Body of pancreas (tissue), 4 donors: ENCODE measurements at regions not wholly inside any gene's neighbourhood (a gene's known extent, or its start where the extent isn't known, plus 50 kb on each side); places are given as distances from the start of the nearest gene placed in this dataset.

Experiments
- POLR2A ChIP-seq, 3 donors: fragments of 450-650 bp; IDR thresholded peaks; one replicate each; pipeline ENCODE4 v1.6.1; 2016; ENCODE audit warnings: antibody characterized with exemption in 3 of 3, mild to moderate bottlenecking in 2 of 3
- TF ChIP-seq, protein P1 (sequence below), 7 experiments: fragments of 450-650 bp in 4 of 7; fragments of 200-600 bp in 3 of 7; sonication (generic) in 3 of 7; IDR thresholded peaks; one replicate each; pipeline ENCODE4 v1.5.1; 2016 to 2019; ENCODE audit warnings: antibody characterized with exemption in 7 of 7

DNA sequence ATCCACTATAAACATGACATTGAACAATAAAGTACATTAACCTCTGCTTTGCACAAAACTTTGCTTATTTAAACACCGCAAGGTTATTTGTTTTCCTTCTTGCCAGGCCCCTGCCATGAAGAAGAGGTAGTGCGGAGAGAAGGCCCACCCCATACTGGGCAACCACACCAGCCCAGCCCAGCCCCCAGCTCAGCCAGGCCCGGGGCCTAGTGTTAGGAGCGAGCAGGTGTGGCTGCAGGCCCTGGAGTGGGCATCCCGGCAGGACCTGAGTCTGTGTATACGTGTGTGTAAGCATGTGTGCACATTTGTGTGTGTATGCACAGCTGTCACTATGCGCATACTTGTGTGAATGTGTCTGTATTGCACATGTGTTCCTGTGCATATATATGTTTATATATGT lies 90.4 kb upstream of the MVB12B start:
- TF ChIP-seq POLR2A (IDR thresholded peaks at IDR 0.05): no peak
- TF ChIP-seq, protein P1, sequence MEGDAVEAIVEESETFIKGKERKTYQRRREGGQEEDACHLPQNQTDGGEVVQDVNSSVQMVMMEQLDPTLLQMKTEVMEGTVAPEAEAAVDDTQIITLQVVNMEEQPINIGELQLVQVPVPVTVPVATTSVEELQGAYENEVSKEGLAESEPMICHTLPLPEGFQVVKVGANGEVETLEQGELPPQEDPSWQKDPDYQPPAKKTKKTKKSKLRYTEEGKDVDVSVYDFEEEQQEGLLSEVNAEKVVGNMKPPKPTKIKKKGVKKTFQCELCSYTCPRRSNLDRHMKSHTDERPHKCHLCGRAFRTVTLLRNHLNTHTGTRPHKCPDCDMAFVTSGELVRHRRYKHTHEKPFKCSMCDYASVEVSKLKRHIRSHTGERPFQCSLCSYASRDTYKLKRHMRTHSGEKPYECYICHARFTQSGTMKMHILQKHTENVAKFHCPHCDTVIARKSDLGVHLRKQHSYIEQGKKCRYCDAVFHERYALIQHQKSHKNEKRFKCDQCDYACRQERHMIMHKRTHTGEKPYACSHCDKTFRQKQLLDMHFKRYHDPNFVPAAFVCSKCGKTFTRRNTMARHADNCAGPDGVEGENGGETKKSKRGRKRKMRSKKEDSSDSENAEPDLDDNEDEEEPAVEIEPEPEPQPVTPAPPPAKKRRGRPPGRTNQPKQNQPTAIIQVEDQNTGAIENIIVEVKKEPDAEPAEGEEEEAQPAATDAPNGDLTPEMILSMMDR (IDR thresholded peaks at IDR 0.05): no peak
